Hepatocyte (in vitro differentiated cells): ENCODE measurements at regions not wholly inside any gene's neighbourhood (a gene's known extent, or its start where the extent isn't known, plus 50 kb on each side); places are given as distances from the start of the nearest gene placed in this dataset.

Experiments used
- EZH2 ChIP-seq: fragments of 200-600 bp; sonication (generic); IDR thresholded peaks from 2 replicates; pipeline ENCODE4 v1.6.1; 2016; ENCODE audit warnings: antibody characterized with exemption, mild to moderate bottlenecking, borderline replicate concordance
- EZH2phosphoT487 ChIP-seq: fragments of 200-600 bp; sonication (generic); IDR thresholded peaks from one replicate; pipeline ENCODE4 v1.6.1; 2018; ENCODE audit warnings: antibody characterized with exemption, mild to moderate bottlenecking, low read depth, moderate library complexity; ENCODE audit not compliant: unreplicated experiment, severe bottlenecking
- TF ChIP-seq, protein P1 (sequence below): fragments of 200-600 bp; sonication (generic); IDR thresholded peaks from 2 replicates; pipeline ENCODE4 v1.5.1; 2016; ENCODE audit warnings: antibody characterized with exemption, mild to moderate bottlenecking; ENCODE audit not compliant: poor library complexity

DNA sequence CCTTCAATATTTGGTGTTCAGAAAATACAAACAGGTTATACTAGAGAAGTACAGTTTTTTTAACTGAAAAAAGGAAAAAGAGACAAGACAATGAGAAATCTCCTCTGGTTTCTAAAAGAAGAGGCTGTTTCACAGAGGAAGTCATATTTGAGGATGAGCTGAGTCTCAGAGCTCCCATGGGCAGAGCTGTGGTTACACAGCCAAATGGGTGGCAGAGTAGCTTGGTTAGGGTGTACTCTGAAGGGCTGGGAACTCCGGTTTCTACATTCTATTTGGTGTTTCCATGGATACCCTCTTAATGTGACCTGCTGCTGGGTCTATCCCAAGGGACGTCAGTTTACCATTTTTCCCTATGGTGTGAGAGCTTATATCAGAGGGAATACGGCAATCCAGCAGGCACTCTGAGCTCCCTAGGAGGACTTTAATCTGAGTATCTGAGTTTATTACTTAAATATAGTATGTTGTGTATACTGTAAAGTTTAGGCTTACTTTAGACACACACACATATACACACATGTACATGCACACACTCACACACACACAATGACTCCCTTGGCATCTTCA lies 74.2 kb downstream of the CYRIA start:
- TF ChIP-seq, protein P1, sequence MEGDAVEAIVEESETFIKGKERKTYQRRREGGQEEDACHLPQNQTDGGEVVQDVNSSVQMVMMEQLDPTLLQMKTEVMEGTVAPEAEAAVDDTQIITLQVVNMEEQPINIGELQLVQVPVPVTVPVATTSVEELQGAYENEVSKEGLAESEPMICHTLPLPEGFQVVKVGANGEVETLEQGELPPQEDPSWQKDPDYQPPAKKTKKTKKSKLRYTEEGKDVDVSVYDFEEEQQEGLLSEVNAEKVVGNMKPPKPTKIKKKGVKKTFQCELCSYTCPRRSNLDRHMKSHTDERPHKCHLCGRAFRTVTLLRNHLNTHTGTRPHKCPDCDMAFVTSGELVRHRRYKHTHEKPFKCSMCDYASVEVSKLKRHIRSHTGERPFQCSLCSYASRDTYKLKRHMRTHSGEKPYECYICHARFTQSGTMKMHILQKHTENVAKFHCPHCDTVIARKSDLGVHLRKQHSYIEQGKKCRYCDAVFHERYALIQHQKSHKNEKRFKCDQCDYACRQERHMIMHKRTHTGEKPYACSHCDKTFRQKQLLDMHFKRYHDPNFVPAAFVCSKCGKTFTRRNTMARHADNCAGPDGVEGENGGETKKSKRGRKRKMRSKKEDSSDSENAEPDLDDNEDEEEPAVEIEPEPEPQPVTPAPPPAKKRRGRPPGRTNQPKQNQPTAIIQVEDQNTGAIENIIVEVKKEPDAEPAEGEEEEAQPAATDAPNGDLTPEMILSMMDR, result no peak
- no peak for TF ChIP-seq EZH2phosphoT487
- TF ChIP-seq EZH2, result no peak
